ENCODE measurements at regions not wholly inside any gene's neighbourhood (a gene's known extent, or its start where the extent isn't known, plus 50 kb on each side); places are given as distances from the start of the nearest gene placed in this dataset.
A peak's percentile ranks its signal among the peaks of the same experiment; 100 is the strongest.
"Not testable (repeated sequence)": the region's sequence is repeated elsewhere in the genome, so short reads cannot be mapped to it uniquely, and the experiment has no call there.

GRCh38 chr11:90423378-90423777 lies 200.5 kb upstream of the CHORDC1 start:
- no peaks in the 10 kb centered on the region for H3K36me3 ChIP-seq (ENCODE audit: control insufficient read depth, insufficient read depth, low read length)
- H3K27me3 ChIP-seq (ENCODE audit: control insufficient read depth, insufficient read depth, low read length) = no peaks in the 10 kb centered on the region
- H3K27ac ChIP-seq (ENCODE audit: low read depth, low read length) = 0 out of 2 replicates have a peak overlapping the region, but pooled peaks have one; percentile 4
- H3K4me1 ChIP-seq (ENCODE audit: control insufficient read depth, insufficient read depth, low read length) = no peaks in the 10 kb centered on the region; the same call in 1 of the 2 replicates
- no peak overlapping the region for H3K4me3 ChIP-seq (ENCODE audit: low read depth, low read length)
- H3K9ac ChIP-seq (ENCODE audit: low read length) = no peak overlapping the region
- H3K9me3 ChIP-seq (ENCODE audit: control insufficient read depth, insufficient read depth, low read depth, low read length) = no peaks in the 10 kb centered on the region; the same call in 1 of the 2 replicates

- not testable (repeated sequence) for H3K4me1 ChIP-seq (ENCODE audit: control insufficient read depth, insufficient read depth, low read length); H3K9ac ChIP-seq (ENCODE audit: low read length); H3K9me3 ChIP-seq (ENCODE audit: control insufficient read depth, insufficient read depth, low read depth, low read length)
These were observed 199.9 kb upstream of the CHORDC1 start for GRCh38 chr11:90422787-90423186.

GRCh38 chr11:90414221-90414620 lies 191.4 kb upstream of the CHORDC1 start:
- no peak overlapping the region for H3K27ac ChIP-seq (ENCODE audit: low read depth, low read length)
- H3K9ac ChIP-seq (ENCODE audit: low read length) = no peak overlapping the region
- H3K36me3 ChIP-seq (ENCODE audit: control insufficient read depth, insufficient read depth, low read length) = no peaks in the 10 kb centered on the region
- no peak overlapping the region for H3K4me3 ChIP-seq (ENCODE audit: low read depth, low read length)
- no peaks in the 10 kb centered on the region for H3K9me3 ChIP-seq (ENCODE audit: control insufficient read depth, insufficient read depth, low read depth, low read length)
- no peaks in the 10 kb centered on the region for H3K27me3 ChIP-seq (ENCODE audit: control insufficient read depth, insufficient read depth, low read length)
- H3K4me1 ChIP-seq (ENCODE audit: control insufficient read depth, insufficient read depth, low read length) = no peaks in the 10 kb centered on the region

More at GRCh38 chr11:90422787-90423186, 199.9 kb upstream of the CHORDC1 start:
- not testable (repeated sequence) for H3K36me3 ChIP-seq (ENCODE audit: control insufficient read depth, insufficient read depth, low read length); H3K4me3 ChIP-seq (ENCODE audit: low read depth, low read length); H3K27me3 ChIP-seq (ENCODE audit: control insufficient read depth, insufficient read depth, low read length)
- H3K27ac ChIP-seq (ENCODE audit: low read depth, low read length) = 0 out of 2 replicates have a peak overlapping the region, but pooled peaks have one; percentile 4

GRCh38 chr11:90407350-90407749 lies 184.5 kb upstream of the CHORDC1 start:
- Histone ChIP-seq H3K4me1 (ENCODE audit: control insufficient read depth, insufficient read depth, low read length) (no peaks in the 10 kb centered on the region), H3K4me3 (ENCODE audit: low read depth, low read length) (no peak overlapping the region), H3K36me3 (ENCODE audit: control insufficient read depth, insufficient read depth, low read length) (no peaks in the 10 kb centered on the region), H3K27ac (ENCODE audit: low read depth, low read length) (no peak overlapping the region), H3K9ac (ENCODE audit: low read length) (no peak overlapping the region), H3K27me3 (ENCODE audit: control insufficient read depth, insufficient read depth, low read length) (no peaks in the 10 kb centered on the region), H3K9me3 (ENCODE audit: control insufficient read depth, insufficient read depth, low read depth, low read length) (no peaks in the 10 kb centered on the region)

- Histone ChIP-seq H3K27ac (ENCODE audit: low read depth, low read length) (no peak overlapping the region), H3K9ac (ENCODE audit: low read length) (no peak overlapping the region), H3K4me1 (ENCODE audit: control insufficient read depth, insufficient read depth, low read length) (peaks cover 9% of the 10 kb centered on the region; the same call in 1 of the 2 replicates), H3K27me3 (ENCODE audit: control insufficient read depth, insufficient read depth, low read length) (no peaks in the 10 kb centered on the region), H3K4me3 (ENCODE audit: low read depth, low read length) (no peak overlapping the region), H3K36me3 (ENCODE audit: control insufficient read depth, insufficient read depth, low read length) (no peaks in the 10 kb centered on the region), H3K9me3 (ENCODE audit: control insufficient read depth, insufficient read depth, low read depth, low read length) (no peaks in the 10 kb centered on the region)
These were observed 169.8 kb upstream of the CHORDC1 start for GRCh38 chr11:90392692-90393091.

GRCh38 chr11:90391756-90392155 lies 168.9 kb upstream of the CHORDC1 start:
- no peaks in the 10 kb centered on the region for H3K36me3 ChIP-seq (ENCODE audit: control insufficient read depth, insufficient read depth, low read length)
- no peak overlapping the region for H3K27ac ChIP-seq (ENCODE audit: low read depth, low read length)
- no peak overlapping the region for H3K9ac ChIP-seq (ENCODE audit: low read length)
- no peaks in the 10 kb centered on the region for H3K27me3 ChIP-seq (ENCODE audit: control insufficient read depth, insufficient read depth, low read length)
- no peaks in the 10 kb centered on the region for H3K9me3 ChIP-seq (ENCODE audit: control insufficient read depth, insufficient read depth, low read depth, low read length)
- H3K4me3 ChIP-seq (ENCODE audit: low read depth, low read length) = no peak overlapping the region
- H3K4me1 ChIP-seq (ENCODE audit: control insufficient read depth, insufficient read depth, low read length) = peaks cover 9% of the 10 kb centered on the region; the same call in 1 of the 2 replicates

- H3K27ac ChIP-seq (ENCODE audit: low read depth, low read length) = no peak overlapping the region
- no peak overlapping the region for H3K4me3 ChIP-seq (ENCODE audit: low read depth, low read length)
- no peaks in the 10 kb centered on the region for H3K36me3 ChIP-seq (ENCODE audit: control insufficient read depth, insufficient read depth, low read length)
- no peaks in the 10 kb centered on the region; the same call in 1 of the 2 replicates for H3K4me1 ChIP-seq (ENCODE audit: control insufficient read depth, insufficient read depth, low read length)
- H3K27me3 ChIP-seq (ENCODE audit: control insufficient read depth, insufficient read depth, low read length) = no peaks in the 10 kb centered on the region
- no peak overlapping the region for H3K9ac ChIP-seq (ENCODE audit: low read length)
- H3K9me3 ChIP-seq (ENCODE audit: control insufficient read depth, insufficient read depth, low read depth, low read length) = no peaks in the 10 kb centered on the region
These were observed 157.4 kb upstream of the CHORDC1 start for GRCh38 chr11:90380206-90380605.

- H3K27me3 ChIP-seq (ENCODE audit: control insufficient read depth, insufficient read depth, low read length) = no peaks in the 10 kb centered on the region
- H3K9ac ChIP-seq (ENCODE audit: low read length) = no peak overlapping the region
- no peak overlapping the region for H3K4me3 ChIP-seq (ENCODE audit: low read depth, low read length)
- no peaks in the 10 kb centered on the region for H3K36me3 ChIP-seq (ENCODE audit: control insufficient read depth, insufficient read depth, low read length)
- H3K9me3 ChIP-seq (ENCODE audit: control insufficient read depth, insufficient read depth, low read depth, low read length) = no peaks in the 10 kb centered on the region
- H3K4me1 ChIP-seq (ENCODE audit: control insufficient read depth, insufficient read depth, low read length) = no peaks in the 10 kb centered on the region
- H3K27ac ChIP-seq (ENCODE audit: low read depth, low read length) = no peak overlapping the region
These were observed 151.1 kb upstream of the CHORDC1 start for GRCh38 chr11:90373971-90374370.

- no peaks in the 10 kb centered on the region for H3K36me3 ChIP-seq (ENCODE audit: control insufficient read depth, insufficient read depth, low read length)
- H3K4me3 ChIP-seq (ENCODE audit: low read depth, low read length) = no peak overlapping the region
- no peaks in the 10 kb centered on the region; the same call in 1 of the 2 replicates for H3K4me1 ChIP-seq (ENCODE audit: control insufficient read depth, insufficient read depth, low read length)
- no peaks in the 10 kb centered on the region for H3K9me3 ChIP-seq (ENCODE audit: control insufficient read depth, insufficient read depth, low read depth, low read length)
- H3K27ac ChIP-seq (ENCODE audit: low read depth, low read length) = no peak overlapping the region
- H3K9ac ChIP-seq (ENCODE audit: low read length) = no peak overlapping the region
- H3K27me3 ChIP-seq (ENCODE audit: control insufficient read depth, insufficient read depth, low read length) = no peaks in the 10 kb centered on the region
These were observed 141.7 kb upstream of the CHORDC1 start for GRCh38 chr11:90364527-90364926.

GRCh38 chr11:90363739-90364138 lies 140.9 kb upstream of the CHORDC1 start:
- no peak overlapping the region for H3K27ac ChIP-seq (ENCODE audit: low read depth, low read length)
- H3K4me1 ChIP-seq (ENCODE audit: control insufficient read depth, insufficient read depth, low read length) = no peaks in the 10 kb centered on the region; the same call in 1 of the 2 replicates
- no peaks in the 10 kb centered on the region for H3K9me3 ChIP-seq (ENCODE audit: control insufficient read depth, insufficient read depth, low read depth, low read length)
- H3K27me3 ChIP-seq (ENCODE audit: control insufficient read depth, insufficient read depth, low read length) = no peaks in the 10 kb centered on the region
- no peak overlapping the region for H3K9ac ChIP-seq (ENCODE audit: low read length)
- no peaks in the 10 kb centered on the region for H3K36me3 ChIP-seq (ENCODE audit: control insufficient read depth, insufficient read depth, low read length)
- no peak overlapping the region for H3K4me3 ChIP-seq (ENCODE audit: low read depth, low read length)

GRCh38 chr11:90355200-90355599 lies 132.4 kb upstream of the CHORDC1 start:
- H3K36me3 ChIP-seq (ENCODE audit: control insufficient read depth, insufficient read depth, low read length) = no peaks in the 10 kb centered on the region
- no peaks in the 10 kb centered on the region for H3K4me1 ChIP-seq (ENCODE audit: control insufficient read depth, insufficient read depth, low read length)
- H3K27ac ChIP-seq (ENCODE audit: low read depth, low read length) = no peak overlapping the region
- no peaks in the 10 kb centered on the region for H3K9me3 ChIP-seq (ENCODE audit: control insufficient read depth, insufficient read depth, low read depth, low read length)
- no peak overlapping the region for H3K9ac ChIP-seq (ENCODE audit: low read length)
- H3K4me3 ChIP-seq (ENCODE audit: low read depth, low read length) = no peak overlapping the region
- H3K27me3 ChIP-seq (ENCODE audit: control insufficient read depth, insufficient read depth, low read length) = no peaks in the 10 kb centered on the region

- Histone ChIP-seq H3K27ac (ENCODE audit: low read depth, low read length) (no peak overlapping the region), H3K27me3 (ENCODE audit: control insufficient read depth, insufficient read depth, low read length) (no peaks in the 10 kb centered on the region), H3K4me3 (ENCODE audit: low read depth, low read length) (no peak overlapping the region), H3K36me3 (ENCODE audit: control insufficient read depth, insufficient read depth, low read length) (no peaks in the 10 kb centered on the region), H3K9ac (ENCODE audit: low read length) (no peak overlapping the region), H3K4me1 (ENCODE audit: control insufficient read depth, insufficient read depth, low read length) (no peaks in the 10 kb centered on the region), H3K9me3 (ENCODE audit: control insufficient read depth, insufficient read depth, low read depth, low read length) (no peaks in the 10 kb centered on the region)
These were observed 126.9 kb upstream of the CHORDC1 start for GRCh38 chr11:90349731-90350130.
